CD8-positive, alpha-beta memory T cell (primary cell): ENCODE measurements at regions not wholly inside any gene's neighbourhood (a gene's known extent, or its start where the extent isn't known, plus 50 kb on each side); places are given as distances from the start of the nearest gene placed in this dataset.
A peak's percentile ranks its signal among the peaks of the same experiment; 100 is the strongest.

Experiments used
- CTCF ChIA-PET: fragments of 350-600 bp; sonication (Branson Sonifier 250); formaldehyde crosslinking; loops from one replicate; lab custom pipeline; 2021; ENCODE audit warnings: antibody characterized with exemption; lab: Charles Lee
- POLR2A ChIA-PET: fragments of 350-600 bp; sonication (Branson Sonifier 250); formaldehyde crosslinking; loops from one replicate; lab custom pipeline; 2021; ENCODE audit warnings: antibody characterized with exemption; lab: Charles Lee
- DNase-seq, 5 donors: peaks; one replicate each; pipeline versions ENCODE4 v3.0.0 to v3.0.0-alpha.2; 2020 to 2022; ENCODE audit warnings: mixed read lengths in 1 of 5
- H3K27ac ChIP-seq: one replicate; pipeline ENCODE4 v1.7.0; 2013; ENCODE audit warnings: low read depth, mild to moderate bottlenecking, low read length, moderate library complexity
- H3K27me3 ChIP-seq: 2 replicates; pipeline ENCODE4 v1.7.0; 2013; ENCODE audit warnings: low read length, mild to moderate bottlenecking; ENCODE audit not compliant: insufficient read depth, poor library complexity, severe bottlenecking
- H3K36me3 ChIP-seq: 2 replicates; pipeline ENCODE4 v1.7.0; 2013; ENCODE audit warnings: mild to moderate bottlenecking, low read length, moderate library complexity; ENCODE audit not compliant: insufficient read depth
- H3K4me1 ChIP-seq: 2 replicates; pipeline ENCODE4 v1.7.0; 2013; ENCODE audit warnings: mild to moderate bottlenecking, low read length, moderate library complexity; ENCODE audit not compliant: insufficient read depth
- H3K4me3 ChIP-seq: 2 replicates; pipeline ENCODE4 v1.7.0; 2013; ENCODE audit warnings: mild to moderate bottlenecking, low read length
- H3K9me3 ChIP-seq: 2 replicates; pipeline ENCODE4 v1.7.0; 2013; ENCODE audit warnings: mild to moderate bottlenecking, low read length
- H3K27ac Mint-ChIP-seq, 8 donors: one replicate each; pipeline ENCODE4 v1.8.0; 2020 to 2021; ENCODE audit warnings: mixed read lengths in 8 of 8, mild to moderate bottlenecking in 6 of 8, inconsistent platforms in 3 of 8, moderate library complexity in 3 of 8
- H3K27me3 Mint-ChIP-seq, 2 donors: one replicate each; pipeline ENCODE4 v1.8.0; 2020 to 2021; ENCODE audit warnings: mixed read lengths in 2 of 2, mild to moderate bottlenecking in 1 of 2, moderate library complexity in 1 of 2
- H3K36me3 Mint-ChIP-seq, 3 donors: one replicate each; pipeline ENCODE4 v1.8.0; 2020 to 2021; ENCODE audit warnings: mixed read lengths in 3 of 3, inconsistent platforms in 1 of 3, mild to moderate bottlenecking in 1 of 3
- H3K4me1 Mint-ChIP-seq, 3 donors: one replicate each; pipeline ENCODE4 v1.8.0; 2020 to 2021; ENCODE audit warnings: mixed read lengths in 3 of 3, inconsistent platforms in 1 of 3, mild to moderate bottlenecking in 1 of 3
- H3K4me3 Mint-ChIP-seq, 7 donors: one replicate each; pipeline ENCODE4 v1.8.0; 2020 to 2021; ENCODE audit warnings: mixed read lengths in 7 of 7, mild to moderate bottlenecking in 6 of 7, moderate library complexity in 4 of 7, inconsistent platforms in 2 of 7
- H3K9me3 Mint-ChIP-seq, 5 donors: one replicate each; pipeline ENCODE4 v1.8.0; 2020 to 2022; ENCODE audit warnings: mixed read lengths in 5 of 5, mild to moderate bottlenecking in 3 of 5, moderate library complexity in 2 of 5, inconsistent platforms in 1 of 5

GRCh38 chr3:174430986-174431385, 428.1 kb upstream of the NAALADL2 start:
- no peaks in the 10 kb centered on the region for H3K4me1 ChIP-seq
- POLR2A ChIA-PET, result no interaction called here
- no peaks in the 10 kb centered on the region for H3K27me3 ChIP-seq
- H3K4me3 Mint-ChIP-seq, result no peak overlapping the region
- H3K9me3 ChIP-seq, result no peaks in the 10 kb centered on the region
- no peaks in the 10 kb centered on the region for H3K4me1 Mint-ChIP-seq
- no peaks in the 10 kb centered on the region for H3K36me3 Mint-ChIP-seq
- no peak overlapping the region for H3K27ac ChIP-seq
- no peaks in the 10 kb centered on the region for H3K27me3 Mint-ChIP-seq
- H3K4me3 ChIP-seq, result no peak overlapping the region
- no peak for DNase-seq
- no peak overlapping the region for H3K27ac Mint-ChIP-seq
- H3K9me3 Mint-ChIP-seq, result peaks cover 0 to 5% (median 0%) of the 10 kb centered on the region in 5 donors
- no peaks in the 10 kb centered on the region for H3K36me3 ChIP-seq
- CTCF ChIA-PET, result no interaction called here

GRCh38 chr3:174431717-174432116, 427.4 kb upstream of the NAALADL2 start:
- H3K27me3 Mint-ChIP-seq, result no peaks in the 10 kb centered on the region
- H3K4me3 Mint-ChIP-seq, result no peak overlapping the region
- ChIA-PET POLR2A (no interaction called here), CTCF (interaction anchor here (0.6 kb wide), 1 partner anchor 201 kb away, joined by 3 read pairs; no protein-coding TSS in a partner anchor)
- Histone ChIP-seq H3K4me3 (no peak overlapping the region), H3K27ac (no peak overlapping the region), H3K27me3 (no peaks in the 10 kb centered on the region), H3K4me1 (no peaks in the 10 kb centered on the region), H3K36me3 (no peaks in the 10 kb centered on the region), H3K9me3 (no peaks in the 10 kb centered on the region)
- no peaks in the 10 kb centered on the region for H3K4me1 Mint-ChIP-seq
- no peak for DNase-seq
- H3K9me3 Mint-ChIP-seq, result peaks cover 0 to 5% (median 0%) of the 10 kb centered on the region in 5 donors
- H3K36me3 Mint-ChIP-seq, result no peaks in the 10 kb centered on the region
- H3K27ac Mint-ChIP-seq, result no peak overlapping the region

GRCh38 chr3:174436367-174436766, 422.8 kb upstream of the NAALADL2 start:
- no peak overlapping the region for H3K4me3 ChIP-seq
- peaks cover 0 to 7% (median 2%) of the 10 kb centered on the region in 5 donors for H3K9me3 Mint-ChIP-seq
- H3K4me1 ChIP-seq, result no peaks in the 10 kb centered on the region
- H3K4me3 Mint-ChIP-seq, result no peak overlapping the region
- CTCF ChIA-PET, result no interaction called here
- POLR2A ChIA-PET, result no interaction called here
- H3K36me3 Mint-ChIP-seq, result peaks cover 0 to 3% (median 1%) of the 10 kb centered on the region in 3 donors
- H3K27me3 ChIP-seq, result no peaks in the 10 kb centered on the region
- H3K4me1 Mint-ChIP-seq, result peaks cover under 1 to 7% (median 3%) of the 10 kb centered on the region in 3 donors
- H3K36me3 ChIP-seq, result no peaks in the 10 kb centered on the region
- H3K27ac Mint-ChIP-seq, result no peak overlapping the region
- H3K27me3 Mint-ChIP-seq, result peaks cover 6 to 14% of the 10 kb centered on the region in 2 donors
- DNase-seq, result no peak
- no peak overlapping the region for H3K27ac ChIP-seq
- H3K9me3 ChIP-seq, result no peaks in the 10 kb centered on the region

- Mint-ChIP-seq H3K4me1 (peaks cover 5 to 13% (median 8%) of the 10 kb centered on the region in 3 donors), H3K36me3 (peaks cover 0 to 3% (median 1%) of the 10 kb centered on the region in 3 donors), H3K9me3 (peaks cover 0 to 10% (median 3%) of the 10 kb centered on the region in 5 donors), H3K27ac (no peak overlapping the region), H3K27me3 (peaks cover 10 to 23% of the 10 kb centered on the region in 2 donors), H3K4me3 (no peak overlapping the region)
- Histone ChIP-seq H3K4me1 (no peaks in the 10 kb centered on the region), H3K36me3 (no peaks in the 10 kb centered on the region), H3K27me3 (no peaks in the 10 kb centered on the region), H3K4me3 (no peak overlapping the region), H3K27ac (no peak overlapping the region), H3K9me3 (no peaks in the 10 kb centered on the region)
- CTCF ChIA-PET, result no interaction called here
- DNase-seq, result no peak
- POLR2A ChIA-PET, result no interaction called here
These were observed 420.5 kb upstream of the NAALADL2 start for GRCh38 chr3:174438501-174439145.

- Mint-ChIP-seq H3K36me3 (peaks cover 0 to 3% (median 1%) of the 10 kb centered on the region in 3 donors), H3K9me3 (peaks cover 0 to 10% (median 3%) of the 10 kb centered on the region in 5 donors), H3K27ac (no peak overlapping the region), H3K4me3 (peak overlapping the region in 3 of 7 donors; percentile 19 to 24 (median 22)), H3K27me3 (peaks cover 10 to 23% of the 10 kb centered on the region in 2 donors), H3K4me1 (peaks cover 5 to 13% (median 8%) of the 10 kb centered on the region in 3 donors)
- CTCF ChIA-PET, result no interaction called here
- no peaks in the 10 kb centered on the region for H3K4me1 ChIP-seq
- H3K27me3 ChIP-seq, result no peaks in the 10 kb centered on the region
- POLR2A ChIA-PET, result no interaction called here
- H3K27ac ChIP-seq, result no peak overlapping the region
- no peaks in the 10 kb centered on the region for H3K9me3 ChIP-seq
- no peak overlapping the region for H3K4me3 ChIP-seq
- H3K36me3 ChIP-seq, result no peaks in the 10 kb centered on the region
- DNase-seq, result no peak
These were observed 419.5 kb upstream of the NAALADL2 start for GRCh38 chr3:174439331-174440252.

- DNase-seq, result no peak
- no peak overlapping the region for H3K27ac Mint-ChIP-seq
- CTCF ChIA-PET, result no interaction called here
- no peak overlapping the region for H3K4me3 ChIP-seq
- H3K27me3 ChIP-seq, result no peaks in the 10 kb centered on the region
- H3K4me3 Mint-ChIP-seq, result peak overlapping the region in 4 of 7 donors; percentile 29 to 69 (median 50)
- H3K4me1 ChIP-seq, result no peaks in the 10 kb centered on the region
- H3K27me3 Mint-ChIP-seq, result peaks cover 10 to 23% of the 10 kb centered on the region in 2 donors
- POLR2A ChIA-PET, result no interaction called here
- no peaks in the 10 kb centered on the region for H3K36me3 ChIP-seq
- no peak overlapping the region for H3K27ac ChIP-seq
- H3K9me3 Mint-ChIP-seq, result peaks cover 0 to 10% (median 3%) of the 10 kb centered on the region in 5 donors
- peaks cover 0 to 3% (median 1%) of the 10 kb centered on the region in 3 donors for H3K36me3 Mint-ChIP-seq
- no peaks in the 10 kb centered on the region for H3K9me3 ChIP-seq
- H3K4me1 Mint-ChIP-seq, result peaks cover 5 to 13% (median 8%) of the 10 kb centered on the region in 3 donors
These were observed 418.9 kb upstream of the NAALADL2 start for GRCh38 chr3:174440253-174440701.

GRCh38 chr3:174440741-174441587, 418.2 kb upstream of the NAALADL2 start:
- Histone ChIP-seq H3K27ac (no peak overlapping the region), H3K9me3 (no peaks in the 10 kb centered on the region), H3K27me3 (no peaks in the 10 kb centered on the region), H3K4me1 (no peaks in the 10 kb centered on the region), H3K36me3 (no peaks in the 10 kb centered on the region), H3K4me3 (peak overlapping the region; percentile 11)
- Mint-ChIP-seq H3K36me3 (peaks cover 0 to 3% (median 1%) of the 10 kb centered on the region in 3 donors), H3K9me3 (peaks cover 0 to 10% (median 3%) of the 10 kb centered on the region in 5 donors), H3K27ac (no peak overlapping the region), H3K4me1 (peaks cover 5 to 13% (median 8%) of the 10 kb centered on the region in 3 donors), H3K4me3 (peak overlapping the region in 5 of 7 donors; percentile 29 to 80 (median 57)), H3K27me3 (peaks cover 10 to 23% of the 10 kb centered on the region in 2 donors)
- DNase-seq, result peak in 2 of 5 donors; percentile 42 to 61
- ChIA-PET POLR2A (no interaction called here), CTCF (no interaction called here)
